NCI-H1092 treated with DMSO at 0.1 percent for 48 hours (cell line): ENCODE measurements at regions not wholly inside any gene's neighbourhood (a gene's known extent, or its start where the extent isn't known, plus 50 kb on each side); places are given as distances from the start of the nearest gene placed in this dataset.
"Not testable (repeated sequence)": the region's sequence is repeated elsewhere in the genome, so short reads cannot be mapped to it uniquely, and the experiment has no call there.

Experiments
- DNase-seq: peaks from one replicate; lab custom pipeline; 2025; lab: John Stamatoyannopoulos, UW

GRCh38 chr7:149995369-149996026 lies 121.7 kb downstream of the ATP6V0E2 start:
- not testable (repeated sequence) for DNase-seq

- DNase-seq: not testable (repeated sequence)
These were observed 127.2 kb downstream of the ATP6V0E2 start for GRCh38 chr7:150000780-150001599.

GRCh38 chr7:150003304-150003810 lies 129.6 kb downstream of the ATP6V0E2 start:
- DNase-seq: no peak

- not testable (repeated sequence) for DNase-seq
These were observed 130.2 kb downstream of the ATP6V0E2 start for GRCh38 chr7:150003973-150004372.

DNA sequence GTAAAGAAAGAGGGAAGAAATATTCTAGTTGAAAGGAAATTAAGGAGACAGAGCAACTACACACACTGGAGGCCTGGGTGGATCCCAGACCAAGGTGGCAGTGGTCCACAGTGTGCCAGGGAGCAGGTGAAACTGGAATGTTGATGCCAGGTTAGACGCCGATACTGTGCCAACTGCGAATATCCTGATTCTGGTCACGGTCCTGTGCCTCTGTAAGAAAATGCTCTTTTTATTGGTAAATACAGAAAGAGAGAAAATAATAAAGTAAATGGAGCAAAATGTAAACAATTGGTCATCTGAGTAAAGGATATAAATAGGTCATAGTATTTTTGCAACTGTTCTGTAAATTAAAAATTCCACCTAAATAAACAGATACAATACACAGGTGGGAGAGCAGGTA lies 131.1 kb downstream of the ATP6V0E2 start:
- not testable (repeated sequence) for DNase-seq

GRCh38 chr7:150009620-150010303 lies 136.0 kb downstream of the ATP6V0E2 start:
- DNase-seq: peak; percentile 27

DNA sequence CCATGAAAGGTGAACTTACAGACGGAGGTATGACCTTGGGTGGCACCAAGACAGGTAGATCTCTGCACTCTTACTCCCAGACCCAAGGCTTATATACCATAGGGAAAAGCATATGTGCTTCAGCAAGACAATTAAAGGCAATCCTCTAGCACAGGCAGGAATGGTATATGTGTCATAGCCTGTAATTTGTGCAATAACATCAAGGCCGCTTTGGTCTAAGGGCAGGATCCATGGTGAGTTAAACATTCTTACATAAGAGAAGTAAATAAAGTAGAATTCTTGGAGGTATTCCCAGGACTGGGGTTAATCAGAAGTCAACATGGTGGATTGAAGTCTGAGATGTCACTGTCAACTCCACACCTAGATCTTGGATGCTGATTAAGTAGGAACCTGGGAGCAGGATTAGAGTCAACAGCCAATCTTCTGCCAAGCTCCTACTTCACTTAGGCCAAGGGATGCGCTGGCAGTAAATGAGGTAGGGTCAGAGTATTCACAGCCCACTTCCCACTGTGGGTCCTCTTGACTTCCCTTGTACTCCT lies 143.0 kb downstream of the ATP6V0E2 start:
- DNase-seq: not testable (repeated sequence)

DNA sequence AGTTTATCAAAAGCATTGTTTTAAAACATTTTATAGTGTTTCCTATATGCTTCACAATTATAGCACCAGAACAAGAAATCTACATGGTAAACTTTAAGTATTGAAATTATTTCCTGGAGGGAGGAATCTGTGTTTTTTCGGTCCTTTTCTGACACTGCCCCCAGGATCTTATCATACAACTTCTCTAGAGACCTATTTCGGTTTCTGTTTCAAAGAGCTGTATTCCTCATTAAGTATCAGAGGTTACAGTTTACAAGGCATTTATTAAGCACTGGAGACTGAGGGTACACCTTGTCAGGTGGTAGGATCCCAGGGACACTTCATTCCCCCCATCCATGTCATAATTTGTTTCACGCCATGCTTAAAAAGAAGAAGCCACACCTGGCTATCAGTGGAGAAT lies 146.4 kb downstream of the ATP6V0E2 start:
- DNase-seq: not testable (repeated sequence)

DNA sequence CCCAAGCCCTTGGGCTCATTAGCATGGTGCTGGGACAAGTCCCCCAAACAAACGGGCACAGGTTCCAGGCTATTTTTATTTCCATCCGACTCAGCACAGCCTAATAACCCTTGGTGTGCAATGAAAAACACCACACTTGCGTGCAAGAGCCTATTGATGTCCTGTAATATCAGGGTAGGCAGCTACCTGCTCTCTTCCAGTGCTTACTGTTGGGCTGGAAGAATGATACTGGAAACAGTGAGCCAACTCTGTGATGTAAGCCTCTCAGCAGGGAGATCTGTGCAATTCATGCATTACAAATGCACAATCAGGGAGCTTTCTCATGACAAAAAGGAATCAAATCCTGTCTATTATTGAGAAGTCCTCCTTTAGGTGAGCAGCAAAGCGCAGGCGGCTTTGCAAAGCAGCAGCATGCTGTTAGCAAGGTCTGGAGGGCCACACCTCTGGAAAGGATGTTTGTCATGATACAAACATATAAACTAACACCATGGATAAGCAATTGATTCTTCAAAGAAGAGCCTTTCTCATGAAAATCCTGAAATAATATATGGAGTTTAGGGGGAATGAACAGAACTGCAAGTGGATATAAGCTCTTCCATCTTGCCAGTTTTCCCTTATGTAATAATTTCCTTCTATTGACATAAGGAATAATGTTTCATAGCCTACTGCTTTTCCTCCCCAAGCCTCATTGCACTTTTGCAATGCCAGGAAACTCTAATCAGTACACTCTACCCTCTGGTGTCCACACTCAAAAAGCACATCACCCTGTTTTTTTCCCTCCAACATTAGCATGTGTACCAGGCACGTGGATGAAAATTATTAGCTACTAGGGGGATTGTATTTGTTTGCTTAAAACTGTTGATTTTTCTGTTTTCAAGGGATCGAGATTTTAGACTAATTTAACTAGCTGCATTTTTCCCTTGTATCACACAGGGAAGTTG lies 151.1 kb downstream of the ATP6V0E2 start:
- peak; percentile 31 for DNase-seq

DNA sequence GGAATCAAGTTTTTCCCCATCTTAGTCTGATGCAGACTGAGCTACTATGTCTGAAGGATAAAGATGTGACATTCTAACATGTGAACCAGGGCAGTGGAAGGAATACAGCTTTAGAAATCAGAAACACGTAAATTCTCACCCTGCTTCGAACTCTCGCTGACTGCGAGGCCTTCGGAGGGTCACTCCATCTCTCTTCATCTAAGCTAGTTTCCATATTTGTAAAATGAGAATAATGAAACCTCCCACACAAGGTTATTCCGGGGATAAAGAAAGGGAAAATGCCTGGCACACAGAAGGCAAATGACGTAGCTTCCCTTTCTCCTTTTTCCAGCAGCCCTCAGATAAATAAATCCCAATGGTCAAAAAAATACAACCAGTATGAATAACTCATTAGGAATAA lies 152.0 kb downstream of the ATP6V0E2 start:
- DNase-seq: not testable (repeated sequence)

DNA sequence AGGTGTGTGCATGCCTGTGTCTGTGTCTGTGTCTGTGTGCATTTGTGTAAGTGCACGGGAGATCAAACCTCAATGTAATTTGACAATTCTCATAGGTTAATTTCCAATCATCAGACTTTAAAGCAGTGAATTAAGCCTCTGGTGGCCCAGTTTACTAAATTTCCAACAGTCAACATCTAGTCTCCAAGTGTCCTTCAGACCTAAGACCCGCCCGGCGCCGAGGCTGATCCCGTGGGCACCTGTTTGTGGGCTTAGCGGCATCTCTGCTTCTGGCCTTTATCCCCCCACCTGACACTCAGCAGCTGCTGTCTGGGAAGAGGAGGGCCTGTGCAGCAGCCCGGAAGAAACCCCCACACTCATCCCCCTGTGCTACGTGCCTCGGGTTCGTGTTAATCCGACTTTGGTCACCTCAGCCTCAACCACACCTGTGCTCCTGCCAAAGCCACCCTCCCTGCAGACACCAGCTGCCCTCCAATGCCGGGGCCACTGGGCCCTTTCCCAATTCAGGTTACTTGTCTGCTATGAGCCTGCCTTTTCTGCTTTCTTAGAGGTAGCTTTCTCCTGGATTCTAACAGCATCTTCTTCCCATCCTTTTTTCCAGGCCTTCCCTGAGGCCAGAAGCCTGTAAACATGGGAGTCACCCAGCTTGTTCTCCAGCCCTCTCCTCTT lies 154.7 kb downstream of the ATP6V0E2 start:
- DNase-seq: not testable (repeated sequence)

DNA sequence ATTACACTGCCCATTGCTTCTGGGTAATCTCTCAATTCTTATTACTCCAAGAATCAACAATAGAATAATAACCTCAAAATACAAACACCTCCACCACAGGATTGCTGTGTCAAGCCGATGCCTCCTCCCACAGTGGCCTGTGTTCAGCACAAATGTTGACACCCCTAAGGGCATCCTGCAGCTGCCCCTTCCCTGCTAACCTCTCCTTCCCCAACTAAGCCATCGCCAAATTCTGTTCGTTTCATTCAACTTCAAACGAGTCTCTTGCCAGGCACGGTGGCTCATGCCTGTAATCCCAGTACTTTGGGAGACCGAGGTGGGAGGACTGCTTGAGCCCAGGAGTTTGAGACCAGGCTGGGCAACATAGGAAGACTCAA lies 155.2 kb downstream of the ATP6V0E2 start:
- not testable (repeated sequence) for DNase-seq

- DNase-seq: not testable (repeated sequence)
These were observed 158.0 kb downstream of the ATP6V0E2 start for GRCh38 chr7:150031733-150032132.

DNA sequence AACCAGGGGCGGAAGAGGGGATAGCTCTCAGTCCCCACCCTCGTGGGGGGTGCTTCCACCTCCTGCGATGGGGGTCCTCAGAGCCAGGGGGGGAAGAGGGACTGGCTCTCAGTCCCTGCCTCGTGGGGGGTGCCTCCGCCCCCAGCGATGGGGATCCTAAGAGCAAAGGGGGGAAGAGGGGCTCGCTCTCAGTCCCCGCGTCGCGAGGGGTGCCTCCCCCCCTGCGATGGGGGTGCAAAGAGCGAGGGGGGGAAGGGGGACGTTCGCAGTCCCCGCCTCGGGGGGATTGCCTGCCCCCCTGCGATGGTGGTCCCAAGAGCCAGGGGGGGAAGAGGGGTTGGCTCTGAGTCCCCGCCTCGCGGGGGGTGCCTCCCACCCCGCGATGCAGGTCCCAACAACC lies 159.9 kb downstream of the ATP6V0E2 start:
- DNase-seq: not testable (repeated sequence)

DNA sequence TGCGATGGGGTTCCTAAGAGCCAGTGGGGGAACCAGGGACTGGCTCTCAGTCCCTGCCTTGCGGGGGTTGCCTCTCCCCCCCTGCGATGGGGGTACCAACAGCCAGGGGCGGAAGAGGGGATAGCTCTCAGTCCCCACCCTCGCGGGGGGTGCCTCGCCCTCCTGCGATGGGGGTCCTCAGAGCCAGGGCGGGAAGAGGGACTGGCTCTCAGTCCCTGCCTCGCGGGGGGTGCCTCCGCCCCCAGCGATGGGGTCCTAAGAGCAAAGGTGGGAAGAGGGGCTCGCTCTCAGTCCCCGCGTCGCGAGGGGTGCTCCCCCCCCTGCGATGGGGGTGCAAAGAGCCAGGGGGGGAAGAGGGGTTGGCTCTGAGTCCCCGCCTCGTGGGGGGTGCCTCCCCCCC lies 162.0 kb downstream of the ATP6V0E2 start:
- DNase-seq: not testable (repeated sequence)

DNA sequence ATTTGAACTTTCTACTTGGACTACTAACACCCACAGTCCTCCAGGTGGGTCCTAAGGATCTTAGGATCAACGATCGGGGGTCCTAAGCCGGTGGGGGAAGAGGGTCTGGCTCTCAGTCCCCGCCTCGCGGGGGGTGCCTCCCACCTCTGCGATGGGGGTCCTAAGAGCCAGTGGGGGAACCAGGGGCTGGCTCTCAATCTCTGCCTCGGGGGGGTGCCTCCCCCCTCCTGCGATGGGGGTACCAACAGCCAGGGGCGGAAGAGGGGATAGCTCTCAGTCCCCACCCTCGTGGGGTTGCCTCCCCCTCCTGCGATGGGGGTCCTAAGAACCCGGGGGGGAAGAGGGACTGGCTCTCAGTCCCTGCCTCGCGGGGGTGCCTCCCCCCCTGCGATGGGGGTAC lies 165.3 kb downstream of the ATP6V0E2 start:
- DNase-seq: not testable (repeated sequence)

DNA sequence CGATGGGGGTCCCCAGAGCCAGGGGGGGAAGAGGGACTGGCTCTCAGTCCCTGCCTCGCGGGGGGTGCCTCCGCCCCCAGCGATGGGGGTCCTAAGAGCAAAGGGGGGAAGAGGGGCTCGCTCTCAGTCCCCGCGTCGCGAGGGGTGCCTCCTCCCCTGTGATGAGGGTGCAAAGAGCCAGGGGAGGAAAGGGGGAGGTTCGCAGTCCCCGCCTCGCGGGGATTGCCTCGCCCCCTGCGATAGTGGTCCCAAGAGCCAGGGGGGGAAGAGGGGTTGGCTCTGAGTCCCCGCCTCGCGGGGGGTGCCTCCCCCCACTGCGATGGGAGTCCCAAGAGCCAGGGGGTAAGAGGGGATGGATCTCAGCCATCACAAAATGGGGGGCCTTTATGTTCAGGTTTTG lies 168.5 kb downstream of the ATP6V0E2 start:
- not testable (repeated sequence) for DNase-seq

GRCh38 chr7:150044771-150045170 lies 171.0 kb downstream of the ATP6V0E2 start:
- DNase-seq: not testable (repeated sequence)

DNA sequence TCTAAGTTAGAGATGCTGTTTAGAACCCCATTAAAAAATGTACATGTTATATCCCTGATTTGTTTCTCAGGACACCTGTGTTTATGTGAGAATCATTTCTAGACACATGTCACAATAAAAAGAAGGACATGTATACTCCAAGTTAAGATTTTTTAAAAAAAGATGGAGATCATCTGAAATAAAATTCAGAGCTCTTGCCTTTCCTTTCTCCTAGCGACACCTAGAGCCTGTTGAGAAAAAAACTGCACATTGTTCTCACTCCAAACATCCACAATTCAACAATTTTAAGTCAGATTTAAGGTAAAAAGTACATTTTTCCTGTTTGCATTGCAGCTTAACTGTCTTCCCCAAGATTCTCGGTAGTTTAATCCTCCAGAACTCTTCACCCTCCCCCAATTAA lies 171.8 kb downstream of the ATP6V0E2 start:
- peak; percentile 5 for DNase-seq
